ENCODE measurements at regions not wholly inside any gene's neighbourhood (a gene's known extent, or its start where the extent isn't known, plus 50 kb on each side); places are given as distances from the start of the nearest gene placed in this dataset.

DNA sequence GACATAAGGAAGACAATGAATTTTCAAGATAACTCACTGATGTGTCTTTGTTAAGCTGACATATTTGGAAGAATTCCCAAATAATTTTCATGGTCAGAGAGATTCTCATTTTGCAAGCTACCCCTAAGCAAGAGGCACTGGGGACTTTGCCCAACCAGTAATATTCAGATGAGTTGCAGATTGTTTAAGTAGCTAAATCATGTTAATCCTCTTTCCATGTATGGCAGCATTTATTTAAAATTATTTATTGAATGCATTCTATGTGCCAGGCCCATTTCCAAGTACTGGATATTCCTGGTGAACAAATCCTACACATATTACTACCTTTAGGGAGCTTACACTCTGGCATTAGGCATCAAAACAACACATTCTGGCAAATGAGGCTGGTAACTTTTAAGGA, 56.5 kb upstream of the BACH1 start:
- ATAC-seq (ENCODE audit: low FRiP score) (no peak), DNase-seq (ENCODE audit: low spot score) (no peak)
- TF ChIP-seq, protein P1, sequence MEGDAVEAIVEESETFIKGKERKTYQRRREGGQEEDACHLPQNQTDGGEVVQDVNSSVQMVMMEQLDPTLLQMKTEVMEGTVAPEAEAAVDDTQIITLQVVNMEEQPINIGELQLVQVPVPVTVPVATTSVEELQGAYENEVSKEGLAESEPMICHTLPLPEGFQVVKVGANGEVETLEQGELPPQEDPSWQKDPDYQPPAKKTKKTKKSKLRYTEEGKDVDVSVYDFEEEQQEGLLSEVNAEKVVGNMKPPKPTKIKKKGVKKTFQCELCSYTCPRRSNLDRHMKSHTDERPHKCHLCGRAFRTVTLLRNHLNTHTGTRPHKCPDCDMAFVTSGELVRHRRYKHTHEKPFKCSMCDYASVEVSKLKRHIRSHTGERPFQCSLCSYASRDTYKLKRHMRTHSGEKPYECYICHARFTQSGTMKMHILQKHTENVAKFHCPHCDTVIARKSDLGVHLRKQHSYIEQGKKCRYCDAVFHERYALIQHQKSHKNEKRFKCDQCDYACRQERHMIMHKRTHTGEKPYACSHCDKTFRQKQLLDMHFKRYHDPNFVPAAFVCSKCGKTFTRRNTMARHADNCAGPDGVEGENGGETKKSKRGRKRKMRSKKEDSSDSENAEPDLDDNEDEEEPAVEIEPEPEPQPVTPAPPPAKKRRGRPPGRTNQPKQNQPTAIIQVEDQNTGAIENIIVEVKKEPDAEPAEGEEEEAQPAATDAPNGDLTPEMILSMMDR (IDR thresholded peaks at IDR 0.05): no peak

DNA sequence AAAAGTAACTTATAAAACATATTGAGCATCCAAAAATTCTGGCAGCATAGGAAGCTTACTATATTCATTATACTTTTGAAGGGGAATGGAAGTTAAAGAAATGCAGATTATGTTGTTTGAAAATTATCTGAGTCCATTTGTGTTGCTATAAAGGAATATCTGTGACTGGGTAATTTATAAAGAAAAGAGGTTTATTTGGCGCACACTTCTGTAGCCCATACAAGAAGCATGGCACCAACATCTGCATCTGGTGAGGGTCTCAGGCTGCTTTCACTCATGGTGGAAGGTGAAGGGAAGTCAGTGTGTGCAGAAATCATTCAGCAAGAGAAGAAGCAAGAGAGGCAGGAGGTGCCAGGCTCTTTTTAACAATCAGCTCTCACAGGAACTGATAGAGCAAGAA, 55.5 kb upstream of the BACH1 start:
- TF ChIP-seq, protein P1 (IDR thresholded peaks at IDR 0.05): no peak
- DNase-seq (ENCODE audit: low spot score): no peak
- no peak for ATAC-seq (ENCODE audit: low FRiP score)

- TF ChIP-seq, protein P1 (IDR thresholded peaks at IDR 0.05): no peak
- ATAC-seq (ENCODE audit: low FRiP score): no peak
- no peak for DNase-seq (ENCODE audit: low spot score)
Measured at GRCh38 chr21:29245104-29245643, 53.5 kb upstream of the BACH1 start.

- TF ChIP-seq, protein P1 (IDR thresholded peaks at IDR 0.05): no peak
- ATAC-seq (ENCODE audit: low FRiP score) (no peak), DNase-seq (ENCODE audit: low spot score) (no peak)
Measured at GRCh38 chr21:29245863-29246262, 52.9 kb upstream of the BACH1 start.

DNA sequence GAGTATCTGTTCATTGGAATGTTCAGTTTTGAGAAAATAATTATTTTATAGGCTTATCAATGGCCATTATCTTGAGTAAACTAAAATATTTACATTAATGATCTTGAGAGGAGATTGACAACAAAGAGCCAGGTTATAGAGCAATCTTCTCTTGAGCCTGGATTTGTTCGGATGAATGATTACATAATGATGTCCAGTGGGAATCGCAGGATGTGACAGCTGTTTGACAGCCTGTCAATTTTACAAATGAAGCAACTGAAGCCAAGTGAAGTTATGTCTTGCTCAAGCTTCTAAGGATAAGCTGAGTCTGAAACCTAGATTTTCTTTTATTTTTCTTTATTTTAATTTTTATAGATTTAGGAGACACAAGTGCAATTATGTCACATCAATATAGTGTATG, 52.1 kb upstream of the BACH1 start:
- TF ChIP-seq, protein P1 (IDR thresholded peaks at IDR 0.05): no peak

DNA sequence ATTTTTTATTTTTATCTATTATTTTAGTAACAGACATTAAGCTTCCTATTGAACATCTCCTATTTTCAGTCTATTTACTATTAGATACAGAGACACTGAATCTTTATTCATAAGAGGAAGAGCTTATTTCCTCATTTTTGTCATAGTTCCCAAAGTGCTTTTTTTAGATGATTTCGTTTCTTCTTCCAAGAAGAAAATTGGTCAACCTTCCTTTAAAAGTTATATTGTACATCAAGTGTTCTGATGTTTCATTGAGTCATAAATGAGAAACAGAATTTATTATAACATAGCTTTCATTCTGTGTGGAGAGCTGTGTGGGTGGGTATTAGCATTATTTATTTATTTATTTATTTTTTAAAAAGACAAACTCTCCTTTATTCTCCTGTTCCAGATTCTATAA, 50.6 kb upstream of the BACH1 start:
- DNase-seq (ENCODE audit: low spot score) (no peak), ATAC-seq (ENCODE audit: low FRiP score) (no peak)
- TF ChIP-seq, protein P1 (IDR thresholded peaks at IDR 0.05): no peak

More for the DNA sequence above, 52.1 kb upstream of the BACH1 start:
- DNase-seq (ENCODE audit: low spot score) (no peak), ATAC-seq (ENCODE audit: low FRiP score) (no peak)
